ENCODE measurements at regions not wholly inside any gene's neighbourhood (a gene's known extent, or its start where the extent isn't known, plus 50 kb on each side); places are given as distances from the start of the nearest gene placed in this dataset.

GRCh38 chr7:25807086-25807611 is 344.8 kb upstream of the NFE2L3 start:
- no peak overlapping the region for H3K4me3 Mint-ChIP-seq

GRCh38 chr7:25809441-25809840 is 342.6 kb upstream of the NFE2L3 start:
- Histone ChIP-seq H3K4me3 (ENCODE audit: control extremely low read depth in 1 of 5, extremely low read depth in 1 of 5, insufficient read depth in 1 of 5, low read depth in 2 of 5, low read length in 4 of 5) (no peak overlapping the region), H3K79me2 (ENCODE audit: control insufficient read depth, insufficient read depth, low read length) (no peaks in the 10 kb centered on the region), H2AFZ (ENCODE audit: insufficient read depth, low read depth, low read length, poor library complexity, severe bottlenecking) (no peak overlapping the region), H3K9me3 (ENCODE audit: control extremely low read depth in 1 of 3, control insufficient read depth in 2 of 3, insufficient read depth in 1 of 3, low read length in 2 of 3) (no peaks in the 10 kb centered on the region), H3K27me3 (replicated peaks in 1 of 4; ENCODE audit: control extremely low read depth in 1 of 4, control insufficient read depth in 3 of 4, insufficient read depth in 4 of 4, low read length in 3 of 4) (peaks cover 0 to 2% (median 0%) of the 10 kb centered on the region in 4 experiments), H4K20me1 (ENCODE audit: control insufficient read depth, insufficient read depth, low read length, poor library complexity, severe bottlenecking) (no peaks in the 10 kb centered on the region), H3K36me3 (replicated peaks in 1 of 2; ENCODE audit: control extremely low read depth in 1 of 2, control insufficient read depth in 1 of 2, extremely low read depth in 1 of 2, insufficient read depth in 2 of 2, low read length in 1 of 2) (no peaks in the 10 kb centered on the region), H3K4me1 (ENCODE audit: control insufficient read depth in 2 of 2, insufficient read depth in 2 of 2, low read length in 2 of 2) (no peaks in the 10 kb centered on the region), H3K27ac (ENCODE audit: low read length in 2 of 2) (no peak overlapping the region), H3K4me2 (replicated peaks; ENCODE audit: low read depth, low read length, poor library complexity, severe bottlenecking) (no peak overlapping the region), H3K9ac (ENCODE audit: low read length) (no peak overlapping the region)
- peaks cover 30% of the 10 kb centered on the region for H3K27me3 Mint-ChIP-seq
- no peak for DNase-seq
- intact Hi-C loops (cut with micrococcal nuclease) = no loop called here
- POLR2A ChIA-PET = no interaction called here
- CTCF ChIA-PET = no interaction called here
- no peak overlapping the region for H3K4me3 Mint-ChIP-seq
- no peak for ATAC-seq (ENCODE audit: low read depth)
- 88% methylated on average over 3 of the region's 5 CpGs for WGBS (ENCODE audit: insufficient coverage)
- H3K4me1 Mint-ChIP-seq = no peaks in the 10 kb centered on the region
- TF ChIP-seq EZH2 (IDR thresholded peaks at IDR 0.05; ENCODE audit: borderline replicate concordance, insufficient read depth, low read depth, low read length, poor library complexity, severe bottlenecking) (no peak), CTCF (IDR thresholded peaks at IDR 0.05) (no peak)
- H3K9me3 Mint-ChIP-seq (ENCODE audit: insufficient read depth) = no peaks in the 10 kb centered on the region
- H3K27ac Mint-ChIP-seq = no peak overlapping the region

More at GRCh38 chr7:25807086-25807611, 344.8 kb upstream of the NFE2L3 start:
- no peaks in the 10 kb centered on the region for H4K20me1 ChIP-seq (ENCODE audit: control insufficient read depth, insufficient read depth, low read length, poor library complexity, severe bottlenecking)
- no peaks in the 10 kb centered on the region for H3K79me2 ChIP-seq (ENCODE audit: control insufficient read depth, insufficient read depth, low read length)
- POLR2A ChIA-PET = no interaction called here
- H3K27ac Mint-ChIP-seq = no peak overlapping the region
- H2AFZ ChIP-seq (ENCODE audit: insufficient read depth, low read depth, low read length, poor library complexity, severe bottlenecking) = no peak overlapping the region
- H3K27ac ChIP-seq (ENCODE audit: low read length in 2 of 2) = no peak overlapping the region
- no peaks in the 10 kb centered on the region for H3K36me3 ChIP-seq (replicated peaks in 1 of 2; ENCODE audit: control extremely low read depth in 1 of 2, control insufficient read depth in 1 of 2, extremely low read depth in 1 of 2, insufficient read depth in 2 of 2, low read length in 1 of 2)
- WGBS (ENCODE audit: insufficient coverage) = no CpG with 5 or more reads among the region's 1 CpG
- CTCF ChIA-PET = no interaction called here
- peaks cover 31% of the 10 kb centered on the region for H3K27me3 Mint-ChIP-seq
- no peak for DNase-seq
- intact Hi-C loops (cut with micrococcal nuclease) = no loop called here
- TF ChIP-seq CTCF (IDR thresholded peaks at IDR 0.05) = no peak
- TF ChIP-seq EZH2 (IDR thresholded peaks at IDR 0.05; ENCODE audit: borderline replicate concordance, insufficient read depth, low read depth, low read length, poor library complexity, severe bottlenecking) = no peak
- no peaks in the 10 kb centered on the region for H3K9me3 ChIP-seq (ENCODE audit: control extremely low read depth in 1 of 3, control insufficient read depth in 2 of 3, insufficient read depth in 1 of 3, low read length in 2 of 3)
- H3K4me2 ChIP-seq (replicated peaks; ENCODE audit: low read depth, low read length, poor library complexity, severe bottlenecking) = no peak overlapping the region
- no peaks in the 10 kb centered on the region for H3K4me1 Mint-ChIP-seq
- peaks cover 0 to 2% (median 0%) of the 10 kb centered on the region in 4 experiments for H3K27me3 ChIP-seq (replicated peaks in 1 of 4; ENCODE audit: control extremely low read depth in 1 of 4, control insufficient read depth in 3 of 4, insufficient read depth in 4 of 4, low read length in 3 of 4)
- H3K9ac ChIP-seq (ENCODE audit: low read length) = no peak overlapping the region
- no peaks in the 10 kb centered on the region for H3K9me3 Mint-ChIP-seq (ENCODE audit: insufficient read depth)
- no peak overlapping the region for H3K4me3 ChIP-seq (ENCODE audit: control extremely low read depth in 1 of 5, extremely low read depth in 1 of 5, insufficient read depth in 1 of 5, low read depth in 2 of 5, low read length in 4 of 5)
- no peak for ATAC-seq (ENCODE audit: low read depth)
- no peaks in the 10 kb centered on the region for H3K4me1 ChIP-seq (ENCODE audit: control insufficient read depth in 2 of 2, insufficient read depth in 2 of 2, low read length in 2 of 2)
